Calu3 (cell line): ENCODE measurements at regions not wholly inside any gene's neighbourhood (a gene's known extent, or its start where the extent isn't known, plus 50 kb on each side); places are given as distances from the start of the nearest gene placed in this dataset.

Source experiments
- BruUV-seq: library from RNA; stranded (reverse); fragments of 400-500 nt; replicated peaks from 2 replicates; lab custom pipeline; 2021; lab: Mats Ljungman, UMichigan
- CTCF ChIA-PET: fragments of 300-600 bp; sonication (Branson Sonifier 250); formaldehyde crosslinking; loops from one replicate; lab custom pipeline; 2022; ENCODE audit warnings: antibody characterized with exemption; lab: Charles Lee
- DNase-seq: peaks from one replicate; pipeline ENCODE4 v3.0.0; 2022
- H3K27ac Mint-ChIP-seq: one replicate; pipeline ENCODE4 v1.8.0; 2022; ENCODE audit warnings: mixed read lengths; ENCODE audit not compliant: unreplicated experiment
- H3K27me3 Mint-ChIP-seq: one replicate; pipeline ENCODE4 v1.8.0; 2022; ENCODE audit warnings: mixed read lengths; ENCODE audit not compliant: unreplicated experiment
- H3K36me3 Mint-ChIP-seq: one replicate; pipeline ENCODE4 v1.8.0; 2022; ENCODE audit warnings: mild to moderate bottlenecking, moderate library complexity, mixed read lengths; ENCODE audit not compliant: insufficient read depth, unreplicated experiment
- H3K4me1 Mint-ChIP-seq: one replicate; pipeline ENCODE4 v1.8.0; 2022; ENCODE audit warnings: mild to moderate bottlenecking, low read depth, mixed read lengths; ENCODE audit not compliant: unreplicated experiment
- H3K4me3 Mint-ChIP-seq: one replicate; pipeline ENCODE4 v1.8.0; 2022; ENCODE audit warnings: mild to moderate bottlenecking, low read depth, moderate library complexity, mixed read lengths; ENCODE audit not compliant: unreplicated experiment
- H3K9me3 Mint-ChIP-seq: one replicate; pipeline ENCODE4 v1.8.0; 2022; ENCODE audit warnings: low read depth, mixed read lengths; ENCODE audit not compliant: unreplicated experiment
- intact Hi-C: fragments of 100-400 bp; cut with micrococcal nuclease; formaldehyde crosslinking; loops from one replicate; pipeline ENCODE4 v1.10.0; 2022; ENCODE audit not compliant: unreplicated experiment
- TF ChIP-seq, protein P1 (sequence below): fragments of 200-600 bp; IDR thresholded peaks from one replicate; pipeline ENCODE4 v1.8.0; 2022; ENCODE audit warnings: antibody characterized with exemption; ENCODE audit not compliant: unreplicated experiment

DNA sequence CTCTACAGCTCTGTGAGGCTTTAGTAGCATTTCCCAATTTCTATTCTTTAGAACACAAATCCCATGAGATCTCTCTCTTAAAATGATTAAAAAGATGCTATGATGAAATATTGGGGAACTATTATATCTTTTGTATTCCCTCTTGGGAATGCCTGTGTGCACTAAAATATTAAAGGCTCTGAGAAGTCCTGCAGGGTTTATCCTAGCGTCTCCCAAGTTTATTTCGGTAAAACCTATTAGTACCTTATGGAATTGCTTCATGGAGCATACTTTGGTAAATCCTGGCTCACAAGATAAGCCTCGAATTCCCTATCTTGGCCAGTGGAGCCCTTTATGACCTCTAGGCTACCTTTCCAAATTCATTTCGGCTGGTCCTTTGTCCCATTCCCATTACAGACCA is 306.8 kb downstream of the VRK1 start:
- no TSS peak for BruUV-seq
- CTCF ChIA-PET = no interaction called here
- Mint-ChIP-seq H3K4me1 (no peaks in the 10 kb centered on the region), H3K4me3 (no peak overlapping the region), H3K27ac (no peak overlapping the region), H3K9me3 (peaks cover 10% of the 10 kb centered on the region), H3K27me3 (no peaks in the 10 kb centered on the region), H3K36me3 (no peaks in the 10 kb centered on the region)
- intact Hi-C loops = no loop called here
- DNase-seq = no peak
- TF ChIP-seq, protein P1, sequence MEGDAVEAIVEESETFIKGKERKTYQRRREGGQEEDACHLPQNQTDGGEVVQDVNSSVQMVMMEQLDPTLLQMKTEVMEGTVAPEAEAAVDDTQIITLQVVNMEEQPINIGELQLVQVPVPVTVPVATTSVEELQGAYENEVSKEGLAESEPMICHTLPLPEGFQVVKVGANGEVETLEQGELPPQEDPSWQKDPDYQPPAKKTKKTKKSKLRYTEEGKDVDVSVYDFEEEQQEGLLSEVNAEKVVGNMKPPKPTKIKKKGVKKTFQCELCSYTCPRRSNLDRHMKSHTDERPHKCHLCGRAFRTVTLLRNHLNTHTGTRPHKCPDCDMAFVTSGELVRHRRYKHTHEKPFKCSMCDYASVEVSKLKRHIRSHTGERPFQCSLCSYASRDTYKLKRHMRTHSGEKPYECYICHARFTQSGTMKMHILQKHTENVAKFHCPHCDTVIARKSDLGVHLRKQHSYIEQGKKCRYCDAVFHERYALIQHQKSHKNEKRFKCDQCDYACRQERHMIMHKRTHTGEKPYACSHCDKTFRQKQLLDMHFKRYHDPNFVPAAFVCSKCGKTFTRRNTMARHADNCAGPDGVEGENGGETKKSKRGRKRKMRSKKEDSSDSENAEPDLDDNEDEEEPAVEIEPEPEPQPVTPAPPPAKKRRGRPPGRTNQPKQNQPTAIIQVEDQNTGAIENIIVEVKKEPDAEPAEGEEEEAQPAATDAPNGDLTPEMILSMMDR = no peak

DNA sequence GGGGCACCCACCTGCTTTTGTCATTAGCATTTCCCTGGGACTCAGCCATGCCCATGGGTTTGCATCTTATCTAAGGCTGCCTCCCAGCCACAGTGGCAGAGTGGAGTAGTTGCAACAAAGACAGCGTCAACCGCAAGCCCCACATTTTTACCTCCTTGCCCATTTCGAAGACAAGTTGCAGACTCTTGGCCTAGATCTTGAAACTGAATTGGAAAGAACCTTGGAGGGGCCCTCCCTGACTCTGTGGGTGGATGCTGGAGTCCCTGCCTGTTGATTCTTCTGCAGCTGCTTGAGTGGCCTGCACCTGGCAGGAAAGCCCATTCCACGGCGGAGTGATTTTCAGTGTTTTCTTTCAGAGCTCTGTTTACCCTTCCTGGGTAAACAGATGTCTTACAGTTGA is 309.0 kb downstream of the VRK1 start:
- H3K27me3 Mint-ChIP-seq = no peaks in the 10 kb centered on the region
- CTCF ChIA-PET = no interaction called here
- intact Hi-C loops = no loop called here
- H3K4me3 Mint-ChIP-seq = no peak overlapping the region
- H3K36me3 Mint-ChIP-seq = no peaks in the 10 kb centered on the region
- TF ChIP-seq, protein P1 = no peak
- no peak for DNase-seq
- H3K27ac Mint-ChIP-seq = no peak overlapping the region
- H3K9me3 Mint-ChIP-seq = peaks cover 12% of the 10 kb centered on the region
- no TSS peak for BruUV-seq
- H3K4me1 Mint-ChIP-seq = no peaks in the 10 kb centered on the region

DNA sequence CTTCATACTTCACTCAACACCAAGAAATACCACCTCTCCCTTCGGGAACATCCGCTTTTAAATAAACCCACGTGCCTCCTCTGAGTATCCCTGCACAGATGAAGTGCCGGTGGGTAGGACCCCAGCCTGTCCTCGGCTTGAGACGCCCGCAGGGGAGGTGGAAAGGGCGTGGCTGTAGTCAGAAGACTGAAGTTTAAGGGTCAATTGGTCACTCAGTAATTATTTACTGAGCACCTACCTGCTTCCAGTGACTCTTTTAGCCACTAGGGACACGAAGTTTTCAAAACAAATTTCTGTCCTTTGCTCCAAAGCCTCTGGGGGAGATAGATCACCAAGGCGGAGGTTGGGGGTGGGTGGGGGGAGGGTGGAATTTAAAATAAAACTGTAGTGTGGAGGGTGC is 309.4 kb downstream of the VRK1 start:
- H3K4me1 Mint-ChIP-seq = no peaks in the 10 kb centered on the region
- no peaks in the 10 kb centered on the region for H3K36me3 Mint-ChIP-seq
- TF ChIP-seq, protein P1 = no peak
- no peak overlapping the region for H3K4me3 Mint-ChIP-seq
- intact Hi-C loops = no loop called here
- no peak for DNase-seq
- BruUV-seq = no TSS peak
- H3K27me3 Mint-ChIP-seq = no peaks in the 10 kb centered on the region
- no peak overlapping the region for H3K27ac Mint-ChIP-seq
- peaks cover 12% of the 10 kb centered on the region for H3K9me3 Mint-ChIP-seq
- CTCF ChIA-PET = no interaction called here

DNA sequence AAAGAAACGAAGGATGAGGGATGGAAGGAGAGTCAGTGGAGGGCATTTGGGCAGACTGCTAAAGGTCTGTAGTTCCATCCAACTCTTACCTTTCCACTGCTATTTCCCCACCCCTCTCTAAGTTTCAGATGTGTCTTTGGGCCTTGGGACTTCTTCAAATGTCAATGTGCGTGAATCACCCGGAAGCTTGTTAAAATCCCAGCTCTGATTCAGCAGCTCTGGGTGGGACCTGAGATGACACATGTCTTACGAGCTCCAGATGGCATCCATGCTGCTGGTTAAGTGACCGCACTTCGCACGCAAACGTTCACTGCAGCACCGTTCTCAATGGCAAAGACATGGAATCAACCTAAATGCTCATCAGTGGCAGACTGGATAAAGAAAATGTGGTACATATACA is 309.9 kb downstream of the VRK1 start:
- Mint-ChIP-seq H3K9me3 (peaks cover 12% of the 10 kb centered on the region), H3K4me1 (no peaks in the 10 kb centered on the region), H3K27ac (no peak overlapping the region), H3K36me3 (no peaks in the 10 kb centered on the region), H3K4me3 (no peak overlapping the region), H3K27me3 (no peaks in the 10 kb centered on the region)
- BruUV-seq = no TSS peak
- TF ChIP-seq, protein P1 = no peak
- DNase-seq = no peak
- intact Hi-C loops = no loop called here
- CTCF ChIA-PET = no interaction called here

DNA sequence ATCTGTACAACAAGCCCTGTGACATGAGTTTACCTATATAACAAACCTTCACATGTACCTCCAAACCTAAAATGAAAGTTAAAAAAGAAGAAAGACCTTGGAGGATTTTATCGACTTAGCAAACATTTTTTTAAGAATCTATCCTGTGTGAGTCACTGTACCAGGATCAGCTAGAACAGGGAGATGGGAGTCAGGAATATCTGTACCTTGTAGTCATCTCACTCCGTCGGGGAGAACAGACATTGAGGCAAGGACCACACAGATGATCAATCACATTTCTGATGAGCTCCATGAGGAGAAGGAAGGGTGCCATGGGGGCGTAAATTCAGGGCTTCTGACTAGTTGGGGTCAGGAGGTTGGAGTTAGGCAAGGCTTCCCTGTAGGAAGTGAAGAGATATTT is 310.6 kb downstream of the VRK1 start:
- intact Hi-C loops = no loop called here
- H3K36me3 Mint-ChIP-seq = no peaks in the 10 kb centered on the region
- TF ChIP-seq, protein P1 = no peak
- CTCF ChIA-PET = no interaction called here
- no peaks in the 10 kb centered on the region for H3K27me3 Mint-ChIP-seq
- H3K27ac Mint-ChIP-seq = no peak overlapping the region
- BruUV-seq = no TSS peak
- peaks cover 12% of the 10 kb centered on the region for H3K9me3 Mint-ChIP-seq
- no peak for DNase-seq
- no peak overlapping the region for H3K4me3 Mint-ChIP-seq
- no peaks in the 10 kb centered on the region for H3K4me1 Mint-ChIP-seq
